ENCODE measurements at regions not wholly inside any gene's neighbourhood (a gene's known extent, or its start where the extent isn't known, plus 50 kb on each side); places are given as distances from the start of the nearest gene placed in this dataset.

DNA sequence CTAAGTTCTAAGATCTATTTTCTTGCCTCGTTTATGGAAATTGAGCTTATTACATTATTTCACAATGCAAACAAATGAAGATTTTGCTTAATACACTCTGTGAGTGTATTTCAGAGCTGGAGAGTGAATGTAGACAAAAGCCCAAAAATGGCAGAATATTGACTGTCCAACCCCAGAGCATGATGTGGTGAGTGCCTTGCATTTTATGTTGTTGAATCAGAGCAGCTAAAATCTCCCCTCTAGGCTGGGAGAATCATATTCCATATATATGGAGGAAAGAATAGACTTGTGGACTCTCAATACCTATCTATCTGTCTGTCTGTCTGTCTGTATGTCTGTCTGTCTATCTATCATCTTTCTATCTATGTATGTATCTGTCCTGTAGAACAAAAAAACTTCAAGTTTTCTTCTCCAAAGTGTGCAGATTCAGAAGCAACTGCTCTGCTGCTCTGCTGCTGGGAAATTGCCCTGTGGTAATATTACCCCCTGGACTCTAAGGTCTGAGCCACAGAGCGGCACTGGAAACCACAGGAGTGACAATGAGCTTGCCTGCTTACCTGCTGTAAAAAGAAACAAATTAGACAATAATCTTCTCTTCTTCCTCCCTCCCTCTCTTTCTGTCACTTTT, 209.4 kb upstream of the PRICKLE1 start:
- peak overlapping the region; percentile 1 for H2AFZ ChIP-seq
- H3K27me3 ChIP-seq, result no peaks in the 10 kb centered on the region
- no peak overlapping the region for H3K27ac ChIP-seq
- no peak overlapping the region for H3K4me2 ChIP-seq
- no peaks in the 10 kb centered on the region for H4K20me1 ChIP-seq (ENCODE audit: insufficient read depth, poor library complexity, severe bottlenecking)
- H3K4me1 ChIP-seq (ENCODE audit: insufficient read depth), result peaks cover 8% of the 10 kb centered on the region
- H3K9me2 ChIP-seq (replicated peaks; ENCODE audit: insufficient read depth), result no peaks in the 10 kb centered on the region
- no peaks in the 10 kb centered on the region for H3K79me2 ChIP-seq
- H3K36me3 ChIP-seq (replicated peaks; ENCODE audit: insufficient read depth, low read depth), result no peaks in the 10 kb centered on the region
- H3K4me3 ChIP-seq, result no peak overlapping the region
- TF ChIP-seq EZH2 (IDR thresholded peaks at IDR 0.05; ENCODE audit: borderline replicate concordance) (no peak), EZH2phosphoT487 (IDR thresholded peaks at IDR 0.05; ENCODE audit: low read depth, severe bottlenecking, unreplicated experiment) (no peak), CTCF (IDR thresholded peaks at IDR 0.05; ENCODE audit: poor library complexity) (no peak)
- H3K9me3 ChIP-seq (ENCODE audit: low read depth), result no peaks in the 10 kb centered on the region
- DNase-seq (ENCODE audit: low spot score), result no peak
- WGBS (ENCODE audit: low lambda C conversion rate, missing lambda C conversion rate), result 92% methylated on average over 2 of the region's 2 CpGs

DNA sequence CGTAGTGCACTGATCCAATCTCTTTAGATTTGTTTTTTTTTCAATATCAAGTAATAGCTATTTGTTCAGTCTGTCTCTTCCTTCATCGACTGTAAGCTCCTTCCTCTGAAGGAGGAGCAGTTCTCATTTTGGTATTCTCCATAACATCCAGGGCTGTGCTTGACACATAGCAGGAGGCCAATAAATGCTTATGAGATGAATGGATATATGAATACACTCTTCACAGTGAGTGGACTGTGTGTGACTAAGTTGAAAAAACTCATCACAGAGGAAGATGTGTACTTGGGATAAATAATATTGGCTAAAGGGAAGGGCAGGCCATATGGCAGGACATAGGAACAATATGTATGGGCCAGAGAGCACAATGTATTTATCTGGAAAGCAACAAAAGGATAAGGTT, 205.3 kb upstream of the PRICKLE1 start:
- H3K36me3 ChIP-seq (replicated peaks; ENCODE audit: insufficient read depth, low read depth), result no peaks in the 10 kb centered on the region
- H3K27me3 ChIP-seq, result no peaks in the 10 kb centered on the region
- no peak overlapping the region for H3K27ac ChIP-seq
- no peak overlapping the region for H3K4me3 ChIP-seq
- H3K79me2 ChIP-seq, result no peaks in the 10 kb centered on the region
- 84% methylated on average over 2 of the region's 2 CpGs for WGBS (ENCODE audit: low lambda C conversion rate, missing lambda C conversion rate)
- TF ChIP-seq CTCF (IDR thresholded peaks at IDR 0.05; ENCODE audit: poor library complexity) (no peak), EZH2 (IDR thresholded peaks at IDR 0.05; ENCODE audit: borderline replicate concordance) (no peak), EZH2phosphoT487 (IDR thresholded peaks at IDR 0.05; ENCODE audit: low read depth, severe bottlenecking, unreplicated experiment) (no peak)
- H2AFZ ChIP-seq, result no peak overlapping the region
- no peak for DNase-seq (ENCODE audit: low spot score)
- no peaks in the 10 kb centered on the region for H3K9me3 ChIP-seq (ENCODE audit: low read depth)
- no peak overlapping the region for H3K4me2 ChIP-seq
- H3K9me2 ChIP-seq (replicated peaks; ENCODE audit: insufficient read depth), result no peaks in the 10 kb centered on the region
- H3K4me1 ChIP-seq (ENCODE audit: insufficient read depth), result peaks cover 13% of the 10 kb centered on the region
- no peaks in the 10 kb centered on the region for H4K20me1 ChIP-seq (ENCODE audit: insufficient read depth, poor library complexity, severe bottlenecking)

DNA sequence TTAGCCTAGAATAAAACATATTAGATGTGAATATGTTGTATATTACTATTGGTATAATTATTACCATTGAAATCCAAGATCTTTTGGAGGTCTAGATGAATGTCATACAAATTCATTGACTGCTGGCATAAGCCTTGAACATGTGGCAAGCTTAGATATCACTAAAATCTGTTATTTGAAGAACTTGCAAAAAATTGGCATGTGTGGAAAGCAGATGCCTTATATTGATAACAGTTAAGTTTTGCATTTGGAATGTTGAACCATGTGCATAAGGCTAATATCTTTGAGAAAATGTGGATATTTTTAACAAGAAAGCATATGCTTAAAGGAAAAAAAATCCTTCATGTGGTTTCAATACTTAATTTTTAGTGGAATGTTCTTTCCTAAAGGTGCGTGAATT, 203.6 kb upstream of the PRICKLE1 start:
- WGBS (ENCODE audit: low lambda C conversion rate, missing lambda C conversion rate), result 100% methylated on average over 1 of the region's 1 CpG
- Histone ChIP-seq H3K9me3 (ENCODE audit: low read depth) (no peaks in the 10 kb centered on the region), H3K9me2 (replicated peaks; ENCODE audit: insufficient read depth) (no peaks in the 10 kb centered on the region), H3K4me1 (ENCODE audit: insufficient read depth) (peaks cover 15% of the 10 kb centered on the region), H3K4me3 (no peak overlapping the region), H3K36me3 (replicated peaks; ENCODE audit: insufficient read depth, low read depth) (no peaks in the 10 kb centered on the region), H2AFZ (no peak overlapping the region), H3K79me2 (no peaks in the 10 kb centered on the region), H4K20me1 (ENCODE audit: insufficient read depth, poor library complexity, severe bottlenecking) (no peaks in the 10 kb centered on the region), H3K4me2 (no peak overlapping the region), H3K27me3 (no peaks in the 10 kb centered on the region), H3K27ac (no peak overlapping the region)
- TF ChIP-seq CTCF (IDR thresholded peaks at IDR 0.05; ENCODE audit: poor library complexity), result no peak
- TF ChIP-seq EZH2 (IDR thresholded peaks at IDR 0.05; ENCODE audit: borderline replicate concordance), result no peak
- TF ChIP-seq EZH2phosphoT487 (IDR thresholded peaks at IDR 0.05; ENCODE audit: low read depth, severe bottlenecking, unreplicated experiment), result no peak
- DNase-seq (ENCODE audit: low spot score), result no peak

DNA sequence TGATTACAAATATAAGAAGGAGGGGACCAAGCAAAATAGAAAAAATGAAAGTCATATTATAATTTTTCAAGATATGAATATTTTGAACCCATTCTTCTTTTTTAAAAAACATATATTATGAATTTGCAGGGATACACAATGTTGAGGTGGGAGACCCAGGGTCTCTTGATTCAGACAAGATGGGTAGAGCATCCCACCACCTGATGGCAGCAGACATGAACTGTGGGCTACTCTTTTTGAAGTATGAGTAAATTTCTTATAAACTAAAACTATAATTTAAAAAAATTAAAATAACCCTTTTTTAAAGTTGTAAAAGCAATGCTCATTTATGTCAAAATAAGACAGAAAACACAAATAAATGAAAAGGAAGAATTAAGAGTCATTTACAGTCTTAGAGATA, 202.7 kb upstream of the PRICKLE1 start:
- Histone ChIP-seq H3K9me3 (ENCODE audit: low read depth) (no peaks in the 10 kb centered on the region), H3K27ac (no peak overlapping the region), H4K20me1 (ENCODE audit: insufficient read depth, poor library complexity, severe bottlenecking) (no peaks in the 10 kb centered on the region), H3K4me1 (ENCODE audit: insufficient read depth) (peaks cover 15% of the 10 kb centered on the region), H3K4me3 (no peak overlapping the region), H2AFZ (no peak overlapping the region), H3K9me2 (replicated peaks; ENCODE audit: insufficient read depth) (no peaks in the 10 kb centered on the region), H3K27me3 (no peaks in the 10 kb centered on the region), H3K4me2 (no peak overlapping the region), H3K36me3 (replicated peaks; ENCODE audit: insufficient read depth, low read depth) (no peaks in the 10 kb centered on the region), H3K79me2 (no peaks in the 10 kb centered on the region)
- TF ChIP-seq CTCF (IDR thresholded peaks at IDR 0.05; ENCODE audit: poor library complexity), result no peak
- no peak for TF ChIP-seq EZH2phosphoT487 (IDR thresholded peaks at IDR 0.05; ENCODE audit: low read depth, severe bottlenecking, unreplicated experiment)
- no peak for TF ChIP-seq EZH2 (IDR thresholded peaks at IDR 0.05; ENCODE audit: borderline replicate concordance)
- DNase-seq (ENCODE audit: low spot score), result no peak
